ENCODE measurements at regions not wholly inside any gene's neighbourhood (a gene's known extent, or its start where the extent isn't known, plus 50 kb on each side); places are given as distances from the start of the nearest gene placed in this dataset.

DNA sequence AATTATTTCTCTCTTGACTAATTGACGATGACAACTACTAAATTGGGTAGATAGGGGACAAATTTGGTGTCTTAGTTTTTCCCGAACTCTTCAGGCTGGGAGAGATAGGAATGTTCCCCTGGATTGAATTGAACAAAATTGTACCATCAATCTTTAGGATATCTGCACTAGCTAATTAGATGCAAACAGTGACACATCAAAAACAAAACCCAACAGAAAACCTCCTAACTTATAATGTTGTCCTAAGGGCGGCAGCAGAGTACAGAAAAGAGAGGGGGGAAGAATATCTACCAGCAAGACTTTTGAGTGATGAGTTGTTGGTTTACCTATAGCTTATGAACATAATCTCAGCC lies 342.9 kb downstream of the INSIG2 start:
- TF ChIP-seq, protein P1, sequence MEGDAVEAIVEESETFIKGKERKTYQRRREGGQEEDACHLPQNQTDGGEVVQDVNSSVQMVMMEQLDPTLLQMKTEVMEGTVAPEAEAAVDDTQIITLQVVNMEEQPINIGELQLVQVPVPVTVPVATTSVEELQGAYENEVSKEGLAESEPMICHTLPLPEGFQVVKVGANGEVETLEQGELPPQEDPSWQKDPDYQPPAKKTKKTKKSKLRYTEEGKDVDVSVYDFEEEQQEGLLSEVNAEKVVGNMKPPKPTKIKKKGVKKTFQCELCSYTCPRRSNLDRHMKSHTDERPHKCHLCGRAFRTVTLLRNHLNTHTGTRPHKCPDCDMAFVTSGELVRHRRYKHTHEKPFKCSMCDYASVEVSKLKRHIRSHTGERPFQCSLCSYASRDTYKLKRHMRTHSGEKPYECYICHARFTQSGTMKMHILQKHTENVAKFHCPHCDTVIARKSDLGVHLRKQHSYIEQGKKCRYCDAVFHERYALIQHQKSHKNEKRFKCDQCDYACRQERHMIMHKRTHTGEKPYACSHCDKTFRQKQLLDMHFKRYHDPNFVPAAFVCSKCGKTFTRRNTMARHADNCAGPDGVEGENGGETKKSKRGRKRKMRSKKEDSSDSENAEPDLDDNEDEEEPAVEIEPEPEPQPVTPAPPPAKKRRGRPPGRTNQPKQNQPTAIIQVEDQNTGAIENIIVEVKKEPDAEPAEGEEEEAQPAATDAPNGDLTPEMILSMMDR (IDR thresholded peaks at IDR 0.05; ENCODE audit: insufficient read depth, low read depth, low read length) = peak; percentile 14
- TF ChIP-seq EZH2 (IDR thresholded peaks at IDR 0.05; ENCODE audit: insufficient read depth, low read length) = no peak
